SK-N-SH (cell line): ENCODE measurements at regions not wholly inside any gene's neighbourhood (a gene's known extent, or its start where the extent isn't known, plus 50 kb on each side); places are given as distances from the start of the nearest gene placed in this dataset.

Source experiments
- CTCF ChIA-PET: fragments of 300-600, 350-600 bp; formaldehyde crosslinking; extraction: SDS; loops from one replicate; lab custom pipeline; 2021; lab: Yijun Ruan, JAX
- POLR2A ChIA-PET: fragments of 350-600 bp; sonication (Branson Sonifier 250); formaldehyde crosslinking; extraction: SDS; loops from one replicate; lab custom pipeline; 2020; ENCODE audit warnings: antibody characterized with exemption, inconsistent platforms; lab: Yijun Ruan, JAX
- DNase-seq: peaks from one replicate; pipeline ENCODE4 v3.0.0; 2012
- H2AFZ ChIP-seq: fragments of 200-600 bp; sonication (generic); 2 replicates; pipeline ENCODE4 v1.8.1; 2016; ENCODE audit warnings: antibody characterized with exemption, mild to moderate bottlenecking, low read depth
- H3F3A ChIP-seq: fragments of 200-600 bp; sonication (generic); replicated peaks from 2 replicates; pipeline ENCODE3; 2016; ENCODE audit warnings: antibody characterized with exemption, mild to moderate bottlenecking; ENCODE audit not compliant: insufficient read depth
- H3K27ac ChIP-seq, 2 experiments: fragments of 200-500 bp in 1 of 2; fragments of 200-600 bp in 1 of 2; sonication (Bioruptor generic) in 1 of 2; sonication (generic), shearing (Covaris generic) in 1 of 2; 2 replicates each; pipeline versions ENCODE4 v1.5.1 to v1.6.1; 2014 to 2016; ENCODE audit warnings: low read depth in 2 of 2, inconsistent platforms in 1 of 2, low read length in 1 of 2, mild to moderate bottlenecking in 1 of 2, mixed read lengths in 1 of 2
- H3K27me3 ChIP-seq: fragments of 200-600 bp; sonication (generic), shearing (Covaris generic); 2 replicates; pipeline ENCODE4 v1.6.1; 2016; ENCODE audit warnings: mixed run types; ENCODE audit not compliant: insufficient read depth
- H3K36me3 ChIP-seq, 2 experiments: fragments of 200-500 bp in 1 of 2; fragments of 200-600 bp in 1 of 2; sonication (Bioruptor generic) in 1 of 2; sonication (generic) in 1 of 2; replicated peaks in 1 of 2; 2 replicates each; pipeline versions ENCODE3 to v1.5.1; 2014 to 2016; ENCODE audit warnings: low read length in 1 of 2, mild to moderate bottlenecking in 1 of 2; ENCODE audit not compliant: insufficient read depth in 2 of 2, control insufficient read depth in 1 of 2
- H3K4me1 ChIP-seq, 2 experiments: fragments of 200-500 bp in 1 of 2; fragments of 200-600 bp in 1 of 2; sonication (Bioruptor generic) in 1 of 2; sonication (generic), shearing (Covaris generic) in 1 of 2; 2 replicates each; pipeline versions ENCODE4 v1.5.1 to v1.6.1; 2014 to 2016; ENCODE audit warnings: low read depth in 1 of 2, low read length in 1 of 2, mixed run types in 1 of 2; ENCODE audit not compliant: insufficient read depth in 2 of 2, control insufficient read depth in 1 of 2
- H3K4me2 ChIP-seq: fragments of 200-600 bp; sonication (generic), shearing (Covaris generic); 2 replicates; pipeline ENCODE4 v1.6.1; 2017; ENCODE audit warnings: mixed run types
- H3K4me3 ChIP-seq, 2 experiments: fragments of 200-500 bp in 1 of 2; fragments of 200-600 bp in 1 of 2; sonication (Bioruptor generic) in 1 of 2; sonication (generic), shearing (Covaris generic) in 1 of 2; 2 replicates each; pipeline versions ENCODE4 v1.5.1 to v1.8.1; 2014 to 2016; ENCODE audit warnings: low read depth in 2 of 2, inconsistent platforms in 1 of 2, low read length in 1 of 2, mild to moderate bottlenecking in 1 of 2, mixed read lengths in 1 of 2, moderate library complexity in 1 of 2
- H3K79me2 ChIP-seq: fragments of 200-600 bp; sonication (generic); 2 replicates; pipeline ENCODE4 v1.8.1; 2017; ENCODE audit warnings: mild to moderate bottlenecking; ENCODE audit not compliant: insufficient read depth
- H3K9ac ChIP-seq: fragments of 200-600 bp; sonication (generic); 2 replicates; pipeline ENCODE4 v1.6.1; 2017; ENCODE audit warnings: mixed run types
- H3K9me2 ChIP-seq: fragments of 200-600 bp; sonication (generic); 2 replicates; pipeline ENCODE4 v1.6.1; 2017; ENCODE audit warnings: mixed run types
- H3K9me3 ChIP-seq: fragments of 200-600 bp; sonication (generic); 2 replicates; pipeline ENCODE4 v1.6.1; 2017; ENCODE audit warnings: mixed run types, mild to moderate bottlenecking, moderate library complexity
- H4K20me1 ChIP-seq: fragments of 200-600 bp; sonication (generic); 2 replicates; pipeline ENCODE4 v1.6.1; 2017; ENCODE audit warnings: mild to moderate bottlenecking, mixed run types; ENCODE audit not compliant: insufficient read depth
- CHD2 ChIP-seq: fragments of 150-350 bp; IDR thresholded peaks from 2 replicates; pipeline ENCODE4 v1.6.1; 2018; ENCODE audit warnings: low read length; ENCODE audit not compliant: partially characterized antibody
- CTCF ChIP-seq: fragments of 200-600 bp; sonication (generic); IDR thresholded peaks from 2 replicates; pipeline ENCODE4 v1.6.1; 2017; ENCODE audit warnings: antibody characterized with exemption, mild to moderate bottlenecking, moderate library complexity
- FOXJ3 ChIP-seq: sonication (generic); formaldehyde crosslinking; IDR thresholded peaks from 2 replicates; pipeline ENCODE4 v1.5.1; 2020; ENCODE audit warnings: mild to moderate bottlenecking, missing genetic modification reagents
- FOXM1 ChIP-seq: IDR thresholded peaks from 2 replicates; pipeline ENCODE4 v1.4.0; 2012; ENCODE audit warnings: low read depth, mild to moderate bottlenecking
- JUND ChIP-seq: IDR thresholded peaks from 2 replicates; pipeline ENCODE4 v1.4.0; 2012
- RCOR1 ChIP-seq: fragments of 150-350 bp; IDR thresholded peaks from 2 replicates; pipeline ENCODE4 v1.6.1; 2017; ENCODE audit warnings: antibody characterized with exemption, low read length
- USF1 ChIP-seq: IDR thresholded peaks from 2 replicates; pipeline ENCODE4 v1.4.0; 2012; ENCODE audit warnings: low read depth, borderline replicate concordance
- USF2 ChIP-seq: fragments of 150-350 bp; IDR thresholded peaks from 2 replicates; pipeline ENCODE4 v1.6.1; 2017; ENCODE audit warnings: antibody characterized with exemption, low read length, low read depth, borderline replicate concordance
- WGBS: methylation state at CpG from one replicate; pipeline ENCODE4 v1.1.6; 2017; ENCODE audit warnings: low lambda C conversion rate; 5-methylcytosine and 5-hydroxymethylcytosine counted together

- Histone ChIP-seq H4K20me1 (no peaks in the 10 kb centered on the region), H2AFZ (no peak overlapping the region), H3K27ac (no peak overlapping the region), H3K9me2 (no peaks in the 10 kb centered on the region), H3K4me3 (no peak overlapping the region), H3F3A (no peaks in the 10 kb centered on the region), H3K79me2 (no peaks in the 10 kb centered on the region), H3K4me1 (peaks cover 0 to 20% of the 10 kb centered on the region in 2 experiments; a peak in 1 of 4 replicates), H3K27me3 (peaks cover 21% of the 10 kb centered on the region), H3K9ac (no peak overlapping the region), H3K9me3 (no peaks in the 10 kb centered on the region), H3K4me2 (no peak overlapping the region), H3K36me3 (no peaks in the 10 kb centered on the region)
- CTCF ChIA-PET, result interaction anchor here (1.2 to 8.7 kb wide), 3 partner anchors 9 to 114 kb away, joined by 3 to 55 read pairs (median 5); no protein-coding TSS in a partner anchor
- no peak for TF ChIP-seq CHD2
- TF ChIP-seq FOXJ3 (CRISPR knock-in tag), result no peak
- TF ChIP-seq RCOR1, result no peak
- DNase-seq, result no peak
- POLR2A ChIA-PET, result no interaction called here
- WGBS, result 61% methylated on average over 6 of the region's 8 CpGs
Observed at GRCh38 chr1:25046194-25046532, 116.1 kb upstream of the RUNX3 start.

- Histone ChIP-seq H3K36me3 (no peaks in the 10 kb centered on the region), H3K4me1 (peaks cover 0 to 20% of the 10 kb centered on the region in 2 experiments; a peak in 1 of 4 replicates), H2AFZ (no peak overlapping the region), H3K9ac (no peak overlapping the region), H3K27ac (no peak overlapping the region), H3F3A (no peaks in the 10 kb centered on the region), H3K9me2 (no peaks in the 10 kb centered on the region), H3K4me2 (no peak overlapping the region), H4K20me1 (no peaks in the 10 kb centered on the region), H3K79me2 (no peaks in the 10 kb centered on the region), H3K4me3 (no peak overlapping the region), H3K9me3 (no peaks in the 10 kb centered on the region), H3K27me3 (peaks cover 26% of the 10 kb centered on the region)
- ChIA-PET CTCF (interaction anchor here (1.0 to 8.7 kb wide), 4 partner anchors 9 to 113 kb away, joined by 3 to 55 read pairs (median 4); no protein-coding TSS in a partner anchor), POLR2A (no interaction called here)
- WGBS, result 48% methylated on average over 3 of the region's 10 CpGs
- TF ChIP-seq FOXM1, result no peak
- TF ChIP-seq FOXJ3 (CRISPR knock-in tag), result no peak
- no peak for DNase-seq
Observed at GRCh38 chr1:25045480-25046193, 115.6 kb upstream of the RUNX3 start.

GRCh38 chr1:25043228-25043580 lies 113.1 kb upstream of the RUNX3 start:
- Histone ChIP-seq H3K4me1 (peaks cover 0 to 7% of the 10 kb centered on the region in 2 experiments; a peak in 1 of 4 replicates), H3K27ac (no peak overlapping the region), H4K20me1 (no peaks in the 10 kb centered on the region), H3K36me3 (no peaks in the 10 kb centered on the region), H3F3A (no peaks in the 10 kb centered on the region), H3K27me3 (peaks cover 40% of the 10 kb centered on the region), H3K9ac (no peak overlapping the region), H3K4me2 (no peak overlapping the region), H2AFZ (no peak overlapping the region), H3K9me3 (no peaks in the 10 kb centered on the region), H3K9me2 (no peaks in the 10 kb centered on the region), H3K79me2 (no peaks in the 10 kb centered on the region), H3K4me3 (no peak overlapping the region)
- TF ChIP-seq JUND (no peak), USF2 (no peak), CHD2 (no peak), FOXM1 (no peak), USF1 (no peak), CTCF (no peak)
- DNase-seq, result no peak
- WGBS, result 27% methylated on average over 2 of the region's 8 CpGs
- ChIA-PET CTCF (interaction anchor here (2.1 kb wide), 1 partner anchor 58 kb away, joined by 6 read pairs; no protein-coding TSS in a partner anchor), POLR2A (no interaction called here)
